CD4-positive, alpha-beta T cell (primary cell): ENCODE measurements at regions not wholly inside any gene's neighbourhood (a gene's known extent, or its start where the extent isn't known, plus 50 kb on each side); places are given as distances from the start of the nearest gene placed in this dataset.

Source experiments
- ATAC-seq: fragments of 200-7000 bp; cut with Tn5 transposase; one replicate; pipeline ENCODE4 v1.10.0; 2022; ENCODE audit warnings: mild to moderate bottlenecking; ENCODE audit not compliant: poor library complexity
- CTCF ChIA-PET: fragments of 350-600 bp; sonication (Branson Sonifier 250); formaldehyde crosslinking; loops from one replicate; lab custom pipeline; 2021; ENCODE audit warnings: antibody characterized with exemption, inconsistent platforms; lab: Charles Lee
- POLR2A ChIA-PET: fragments of 350-600 bp; sonication (Branson Sonifier 250); formaldehyde crosslinking; loops from one replicate; lab custom pipeline; 2021; ENCODE audit warnings: antibody characterized with exemption, inconsistent platforms; lab: Charles Lee
- DNase-seq, 14 experiments: peaks; one replicate each; pipeline ENCODE4 v3.0.0-alpha.2; 2013 to 2020; ENCODE audit warnings: mixed read lengths in 2 of 14
- H3K27ac ChIP-seq, 2 donors: one replicate each; pipeline versions ENCODE4 v1.5.1 to v1.7.0; 2013; ENCODE audit warnings: low read length in 2 of 2, low read depth in 1 of 2, mild to moderate bottlenecking in 1 of 2
- H3K27me3 ChIP-seq, 2 experiments: 1 replicate in 1 of 2; 2 replicates in 1 of 2; pipeline versions ENCODE4 v1.6.1 to v1.7.0; 2013; ENCODE audit warnings: low read length in 2 of 2, control low read depth in 1 of 2, mild to moderate bottlenecking in 1 of 2, moderate library complexity in 1 of 2; ENCODE audit not compliant: insufficient read depth in 2 of 2, control insufficient read depth in 1 of 2
- H3K36me3 ChIP-seq: one replicate; pipeline ENCODE4 v1.6.1; 2013; ENCODE audit warnings: low read length, control low read depth; ENCODE audit not compliant: insufficient read depth
- H3K4me1 ChIP-seq: one replicate; pipeline ENCODE4 v1.6.1; 2013; ENCODE audit warnings: low read length, control low read depth; ENCODE audit not compliant: insufficient read depth
- H3K4me3 ChIP-seq: one replicate; pipeline ENCODE4 v1.5.1; 2013; ENCODE audit warnings: mild to moderate bottlenecking, low read length, moderate library complexity
- H3K9me3 ChIP-seq, 2 experiments: 1 replicate in 1 of 2; 2 replicates in 1 of 2; pipeline versions ENCODE4 v1.6.1 to v1.7.0; 2013; ENCODE audit warnings: low read length in 2 of 2, mild to moderate bottlenecking in 2 of 2, control low read depth in 1 of 2, moderate library complexity in 1 of 2; ENCODE audit not compliant: control insufficient read depth in 1 of 2, insufficient read depth in 1 of 2
- H3K27ac Mint-ChIP-seq: one replicate; pipeline ENCODE4 v1.8.0; 2020; ENCODE audit warnings: mixed read lengths
- H3K27me3 Mint-ChIP-seq: one replicate; pipeline ENCODE4 v1.8.0; 2021; ENCODE audit warnings: mixed read lengths
- H3K36me3 Mint-ChIP-seq: one replicate; pipeline ENCODE4 v1.8.0; 2021; ENCODE audit warnings: low read depth, mixed read lengths
- H3K4me1 Mint-ChIP-seq: one replicate; pipeline ENCODE4 v1.8.0; 2021; ENCODE audit warnings: low read depth, mixed read lengths
- H3K4me3 Mint-ChIP-seq: one replicate; pipeline ENCODE4 v1.8.0; 2020; ENCODE audit warnings: mild to moderate bottlenecking, mixed read lengths
- H3K9me3 Mint-ChIP-seq: one replicate; pipeline ENCODE4 v1.8.0; 2020; ENCODE audit warnings: mixed read lengths
- intact Hi-C, 2 experiments: fragments of 100-400 bp; cut with DNase I in 1 of 2; cut with micrococcal nuclease in 1 of 2; formaldehyde crosslinking; loops; one replicate each; pipeline versions ENCODE4 v1.15.1 to v1.9.0; 2023 to 2025; cut with DNase I, micrococcal nuclease
- TF ChIP-seq, protein P1 (sequence below): fragments of 200-600 bp; IDR thresholded peaks from one replicate; pipeline ENCODE4 v1.8.0; 2022; ENCODE audit warnings: antibody characterized with exemption, mild to moderate bottlenecking

DNA sequence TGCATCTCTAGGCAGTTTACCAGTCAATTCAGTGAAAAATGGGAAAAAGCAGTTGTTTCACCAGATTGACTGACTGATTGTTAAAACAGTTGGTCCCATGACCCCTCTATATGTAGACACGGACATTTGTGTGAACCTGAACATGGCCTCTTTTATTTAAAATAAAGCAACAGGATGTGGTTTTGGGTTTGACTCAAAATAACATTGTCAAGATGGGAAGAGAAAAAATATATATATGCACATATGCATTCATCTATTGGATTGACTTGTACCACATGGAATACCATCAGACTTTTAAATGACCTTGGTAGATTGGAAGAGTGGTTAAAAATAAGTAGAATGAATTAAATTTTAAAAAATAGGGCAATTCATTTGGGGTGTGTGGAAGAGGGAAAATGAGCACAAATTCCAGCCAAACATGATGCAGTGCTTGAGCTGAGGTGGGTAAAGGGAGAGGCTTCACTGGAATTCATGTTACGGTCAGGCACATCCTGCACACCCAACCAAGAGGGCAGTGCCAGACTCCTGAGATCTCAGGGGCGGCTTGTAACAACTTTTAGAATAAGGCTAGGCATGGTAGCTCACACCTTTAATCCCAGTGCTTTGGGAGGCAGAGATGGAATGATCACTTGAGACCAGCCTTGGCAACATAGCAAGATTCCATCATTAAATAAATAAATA, 560.7 kb upstream of the TENM3 start:
- intact Hi-C loops, result no loop called here
- Mint-ChIP-seq H3K4me3 (no peak overlapping the region), H3K9me3 (peaks cover 3% of the 10 kb centered on the region), H3K36me3 (no peaks in the 10 kb centered on the region), H3K4me1 (no peaks in the 10 kb centered on the region), H3K27me3 (no peaks in the 10 kb centered on the region), H3K27ac (no peak overlapping the region)
- Histone ChIP-seq H3K27me3 (no peaks in the 10 kb centered on the region), H3K4me1 (no peaks in the 10 kb centered on the region), H3K4me3 (no peak overlapping the region), H3K27ac (no peak overlapping the region), H3K36me3 (no peaks in the 10 kb centered on the region), H3K9me3 (no peaks in the 10 kb centered on the region)
- POLR2A ChIA-PET, result no interaction called here
- no peak for ATAC-seq
- CTCF ChIA-PET, result no interaction called here
- TF ChIP-seq, protein P1, sequence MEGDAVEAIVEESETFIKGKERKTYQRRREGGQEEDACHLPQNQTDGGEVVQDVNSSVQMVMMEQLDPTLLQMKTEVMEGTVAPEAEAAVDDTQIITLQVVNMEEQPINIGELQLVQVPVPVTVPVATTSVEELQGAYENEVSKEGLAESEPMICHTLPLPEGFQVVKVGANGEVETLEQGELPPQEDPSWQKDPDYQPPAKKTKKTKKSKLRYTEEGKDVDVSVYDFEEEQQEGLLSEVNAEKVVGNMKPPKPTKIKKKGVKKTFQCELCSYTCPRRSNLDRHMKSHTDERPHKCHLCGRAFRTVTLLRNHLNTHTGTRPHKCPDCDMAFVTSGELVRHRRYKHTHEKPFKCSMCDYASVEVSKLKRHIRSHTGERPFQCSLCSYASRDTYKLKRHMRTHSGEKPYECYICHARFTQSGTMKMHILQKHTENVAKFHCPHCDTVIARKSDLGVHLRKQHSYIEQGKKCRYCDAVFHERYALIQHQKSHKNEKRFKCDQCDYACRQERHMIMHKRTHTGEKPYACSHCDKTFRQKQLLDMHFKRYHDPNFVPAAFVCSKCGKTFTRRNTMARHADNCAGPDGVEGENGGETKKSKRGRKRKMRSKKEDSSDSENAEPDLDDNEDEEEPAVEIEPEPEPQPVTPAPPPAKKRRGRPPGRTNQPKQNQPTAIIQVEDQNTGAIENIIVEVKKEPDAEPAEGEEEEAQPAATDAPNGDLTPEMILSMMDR, result no peak
- DNase-seq, result no peak

DNA sequence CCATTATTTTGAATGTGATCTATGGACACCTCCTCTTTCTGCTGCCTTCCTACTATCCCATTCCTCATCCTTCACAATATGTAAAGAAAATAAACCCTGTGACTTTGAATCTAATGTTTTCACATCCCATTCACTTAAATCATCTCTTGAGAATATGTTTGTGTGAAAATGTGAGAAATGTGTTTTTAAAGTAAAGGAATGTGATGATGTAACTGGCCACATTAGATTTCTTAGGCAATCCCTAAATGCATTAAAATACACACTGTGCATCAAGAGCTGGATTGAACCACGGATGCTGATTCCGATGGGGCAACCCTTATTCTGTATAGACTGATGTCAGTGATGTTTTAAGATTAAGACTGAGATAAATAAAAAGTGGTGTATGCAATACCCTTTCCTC, 558.9 kb upstream of the TENM3 start:
- Histone ChIP-seq H3K4me3 (no peak overlapping the region), H3K27ac (no peak overlapping the region), H3K9me3 (no peaks in the 10 kb centered on the region), H3K27me3 (no peaks in the 10 kb centered on the region), H3K36me3 (no peaks in the 10 kb centered on the region), H3K4me1 (no peaks in the 10 kb centered on the region)
- Mint-ChIP-seq H3K27me3 (no peaks in the 10 kb centered on the region), H3K9me3 (peaks cover 3% of the 10 kb centered on the region), H3K27ac (no peak overlapping the region), H3K36me3 (no peaks in the 10 kb centered on the region), H3K4me1 (no peaks in the 10 kb centered on the region), H3K4me3 (no peak overlapping the region)
- DNase-seq, result no peak
- ATAC-seq, result no peak
- TF ChIP-seq, protein P1, result no peak
- ChIA-PET POLR2A (no interaction called here), CTCF (no interaction called here)
- intact Hi-C loops, result no loop called here

DNA sequence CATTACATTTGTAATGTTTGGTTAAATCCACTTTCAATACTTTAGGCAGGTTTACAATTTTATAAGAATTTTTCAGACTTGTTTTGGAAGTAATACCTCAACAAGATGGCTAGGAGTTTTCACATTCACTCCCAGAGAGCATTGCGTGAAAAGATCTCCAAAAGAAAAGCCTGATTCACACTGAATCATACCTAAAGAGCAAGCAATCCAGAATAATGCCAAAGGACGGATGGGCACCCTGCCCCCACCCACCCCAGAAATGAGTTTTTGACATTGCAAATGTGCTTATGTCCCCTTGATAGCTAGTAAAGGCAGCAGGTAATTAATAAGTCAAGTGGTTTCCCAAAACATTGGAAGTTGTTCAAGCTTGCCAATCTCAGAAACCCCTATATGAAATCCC, 557.7 kb upstream of the TENM3 start:
- intact Hi-C loops, result no loop called here
- H3K9me3 ChIP-seq, result no peaks in the 10 kb centered on the region
- no peak overlapping the region for H3K27ac Mint-ChIP-seq
- no peaks in the 10 kb centered on the region for H3K27me3 ChIP-seq
- ChIA-PET POLR2A (no interaction called here), CTCF (interaction anchor here (0.6 kb wide), 1 partner anchor 463 kb away, joined by 3 read pairs; no protein-coding TSS in a partner anchor)
- TF ChIP-seq, protein P1, result no peak
- H3K27ac ChIP-seq, result no peak overlapping the region
- H3K4me3 Mint-ChIP-seq, result no peak overlapping the region
- H3K9me3 Mint-ChIP-seq, result peaks cover 3% of the 10 kb centered on the region
- H3K36me3 ChIP-seq, result no peaks in the 10 kb centered on the region
- ATAC-seq (no peak), DNase-seq (no peak)
- no peaks in the 10 kb centered on the region for H3K4me1 ChIP-seq
- no peak overlapping the region for H3K4me3 ChIP-seq
- H3K27me3 Mint-ChIP-seq, result no peaks in the 10 kb centered on the region
- no peaks in the 10 kb centered on the region for H3K36me3 Mint-ChIP-seq
- no peaks in the 10 kb centered on the region for H3K4me1 Mint-ChIP-seq
